IPS DF 6.9 (cell line): ENCODE measurements at regions not wholly inside any gene's neighbourhood (a gene's known extent, or its start where the extent isn't known, plus 50 kb on each side); places are given as distances from the start of the nearest gene placed in this dataset.
"Not testable (repeated sequence)": the region's sequence is repeated elsewhere in the genome, so short reads cannot be mapped to it uniquely, and the experiment has no call there.

Experiments used
- DNase-seq: peaks from one replicate; pipeline ENCODE4 v3.0.0-alpha.2; 2013; ENCODE audit warnings: low read depth, low spot score
- H3K27ac ChIP-seq: one replicate; pipeline ENCODE4 v1.5.1; 2013; ENCODE audit warnings: low read length, control low read depth
- H3K27me3 ChIP-seq: 2 replicates; pipeline ENCODE4 v1.6.1; 2013; ENCODE audit warnings: mild to moderate bottlenecking, low read length; ENCODE audit not compliant: control insufficient read depth, insufficient read depth
- H3K36me3 ChIP-seq: 2 replicates; pipeline ENCODE4 v1.6.1; 2013; ENCODE audit warnings: low read length; ENCODE audit not compliant: control insufficient read depth, insufficient read depth
- H3K4me1 ChIP-seq: 2 replicates; pipeline ENCODE4 v1.6.1; 2013; ENCODE audit warnings: low read length; ENCODE audit not compliant: control insufficient read depth, insufficient read depth
- H3K4me3 ChIP-seq: 2 replicates; pipeline ENCODE4 v1.5.1; 2013; ENCODE audit warnings: mild to moderate bottlenecking, low read length
- H3K9me3 ChIP-seq: 2 replicates; pipeline ENCODE4 v1.6.1; 2013; ENCODE audit warnings: low read length, inconsistent platforms; ENCODE audit not compliant: control insufficient read depth, insufficient read depth
- WGBS: extraction: QIAGEN DNeasy Blood & Tissue Kit; methylation state at CpG from one replicate; pipeline ENCODE4 v1.1.7; 2013; ENCODE audit warnings: mixed read lengths, missing lambda C conversion rate; ENCODE audit not compliant: insufficient read length, insufficient coverage; 5-methylcytosine and 5-hydroxymethylcytosine counted together

- H3K4me3 ChIP-seq, result no peak overlapping the region
- WGBS, result no CpG with 5 or more reads among the region's 4 CpGs
- no peak for DNase-seq
- no peaks in the 10 kb centered on the region for H3K4me1 ChIP-seq
- no peaks in the 10 kb centered on the region for H3K27me3 ChIP-seq
- H3K9me3 ChIP-seq, result no peaks in the 10 kb centered on the region
- no peak overlapping the region for H3K27ac ChIP-seq
- no peaks in the 10 kb centered on the region for H3K36me3 ChIP-seq
These were observed 88.3 kb upstream of the GC start for GRCh38 chr4:71872221-71872620.

GRCh38 chr4:71872767-71873415 is 89.0 kb upstream of the GC start:
- Histone ChIP-seq H3K27ac (no peak overlapping the region), H3K27me3 (no peaks in the 10 kb centered on the region), H3K9me3 (no peaks in the 10 kb centered on the region), H3K4me3 (no peak overlapping the region), H3K4me1 (no peaks in the 10 kb centered on the region), H3K36me3 (no peaks in the 10 kb centered on the region)
- no peak for DNase-seq
- WGBS, result no CpG with 5 or more reads among the region's 4 CpGs

- H3K27me3 ChIP-seq, result no peaks in the 10 kb centered on the region
- WGBS, result no CpG with 5 or more reads among the region's 2 CpGs
- H3K4me1 ChIP-seq, result no peaks in the 10 kb centered on the region
- no peaks in the 10 kb centered on the region for H3K36me3 ChIP-seq
- H3K27ac ChIP-seq, result no peak overlapping the region
- no peak overlapping the region for H3K4me3 ChIP-seq
- no peak for DNase-seq
- no peaks in the 10 kb centered on the region for H3K9me3 ChIP-seq
These were observed 94.5 kb upstream of the GC start for GRCh38 chr4:71878376-71878775.

GRCh38 chr4:71882113-71882841 is 98.4 kb upstream of the GC start:
- H3K36me3 ChIP-seq, result no peaks in the 10 kb centered on the region
- no peaks in the 10 kb centered on the region for H3K9me3 ChIP-seq
- WGBS, result no CpG with 5 or more reads among the region's 6 CpGs
- DNase-seq, result no peak
- no peak overlapping the region for H3K4me3 ChIP-seq
- H3K4me1 ChIP-seq, result no peaks in the 10 kb centered on the region
- H3K27ac ChIP-seq, result no peak overlapping the region
- no peaks in the 10 kb centered on the region for H3K27me3 ChIP-seq

- H3K27me3 ChIP-seq, H3K27ac ChIP-seq, H3K36me3 ChIP-seq, H3K4me1 ChIP-seq, DNase-seq, H3K9me3 ChIP-seq, H3K4me3 ChIP-seq: not testable (repeated sequence)
- WGBS, result no CpG with 5 or more reads among the region's 5 CpGs
These were observed 116.5 kb upstream of the GC start for GRCh38 chr4:71900366-71900765.

GRCh38 chr4:71905594-71905993 is 121.7 kb upstream of the GC start:
- H3K36me3 ChIP-seq, H3K27me3 ChIP-seq, H3K4me1 ChIP-seq, H3K4me3 ChIP-seq, H3K9me3 ChIP-seq, DNase-seq, H3K27ac ChIP-seq: not testable (repeated sequence)
- WGBS, result no CpG with 5 or more reads among the region's 1 CpG

- H3K9me3 ChIP-seq, result peaks cover 2% of the 10 kb centered on the region; the same call in 1 of the 2 replicates
- no peak overlapping the region for H3K27ac ChIP-seq
- H3K27me3 ChIP-seq, result no peaks in the 10 kb centered on the region
- no CpG with 5 or more reads among the region's 3 CpGs for WGBS
- H3K4me3 ChIP-seq, result no peak overlapping the region
- no peaks in the 10 kb centered on the region for H3K36me3 ChIP-seq
- DNase-seq, result no peak
- no peaks in the 10 kb centered on the region for H3K4me1 ChIP-seq
These were observed 122.2 kb upstream of the GC start for GRCh38 chr4:71906096-71906495.

- Histone ChIP-seq H3K27me3 (no peaks in the 10 kb centered on the region), H3K4me3 (no peak overlapping the region), H3K36me3 (no peaks in the 10 kb centered on the region), H3K27ac (no peak overlapping the region), H3K9me3 (peaks cover 2% of the 10 kb centered on the region; the same call in 1 of the 2 replicates), H3K4me1 (no peaks in the 10 kb centered on the region)
- WGBS, result no CpG with 5 or more reads among the region's 4 CpGs
- no peak for DNase-seq
These were observed 123.2 kb upstream of the GC start for GRCh38 chr4:71907071-71907470.

GRCh38 chr4:71907782-71908181 is 123.9 kb upstream of the GC start:
- Histone ChIP-seq H3K4me1 (no peaks in the 10 kb centered on the region), H3K27me3 (no peaks in the 10 kb centered on the region), H3K9me3 (peaks cover 2% of the 10 kb centered on the region; the same call in 1 of the 2 replicates), H3K4me3 (no peak overlapping the region), H3K27ac (no peak overlapping the region), H3K36me3 (no peaks in the 10 kb centered on the region)
- DNase-seq, result no peak
- no CpG with 5 or more reads among the region's 3 CpGs for WGBS

GRCh38 chr4:71913275-71913674 is 118.5 kb upstream of the NPFFR2 start:
- no peak for DNase-seq
- no CpG with 5 or more reads among the region's 2 CpGs for WGBS

GRCh38 chr4:71923070-71923469 is 108.7 kb upstream of the NPFFR2 start:
- Histone ChIP-seq H3K4me3 (no peak overlapping the region), H3K27ac (no peak overlapping the region), H3K4me1 (no peaks in the 10 kb centered on the region), H3K36me3 (no peaks in the 10 kb centered on the region), H3K27me3 (no peaks in the 10 kb centered on the region), H3K9me3 (no peaks in the 10 kb centered on the region)
- no CpG with 5 or more reads among the region's 1 CpG for WGBS
- no peak for DNase-seq

More at GRCh38 chr4:71913275-71913674, 118.5 kb upstream of the NPFFR2 start:
- Histone ChIP-seq H3K27me3 (no peaks in the 10 kb centered on the region), H3K36me3 (no peaks in the 10 kb centered on the region), H3K9me3 (peaks cover 2% of the 10 kb centered on the region; the same call in 1 of the 2 replicates), H3K4me3 (no peak overlapping the region), H3K27ac (no peak overlapping the region), H3K4me1 (no peaks in the 10 kb centered on the region)
